Heart left ventricle (tissue), 13 donors: ENCODE measurements at regions not wholly inside any gene's neighbourhood (a gene's known extent, or its start where the extent isn't known, plus 50 kb on each side); places are given as distances from the start of the nearest gene placed in this dataset.

Source experiments
- CTCF ChIP-seq, 12 donors: fragments of 200-600 bp; sonication (generic) in 4 of 12; IDR thresholded peaks; one replicate each; pipeline versions ENCODE4 v1.5.0 to v1.8.0; 2018 to 2022; ENCODE audit warnings: antibody characterized with exemption in 12 of 12, mild to moderate bottlenecking in 5 of 12
- POLR2A ChIP-seq, 2 donors: fragments of 450-650 bp; IDR thresholded peaks; one replicate each; pipeline ENCODE4 v1.6.1; 2017; ENCODE audit warnings: antibody characterized with exemption in 2 of 2, mild to moderate bottlenecking in 2 of 2, moderate library complexity in 2 of 2
- donor health status: ischemic (EF 13 %, LVEDD 7.1; RV severe dilation, severe dysfunction).
- donor health status: DM: no; HTN: yes; CAD: no.
- donor health status: DM: no; HTN: no; CAD: no.
- donor health status: ischemic (EF 25% LVEDD 6.9; RV normal size, moderate dysfunction).
- donor health status: ischemic (EF 25% LVEDD 5.7; RV mildly dilated, moderate dysfunction).
- donor health status: ischemic (EF 35%, LVEDD 5.7; RV mildly dilated, moderate dysfunction).
- donor health status: nonischemic (EF 11% LVEDD 7.7; RV severe dilation, severe dysfunction).
- donor health status: DM: yes; HTN: yes; CAD: no.
- donor health status: PGD.
- donor health status: ischemic (EF 29% LVEDD 5.4; RV normal size, mild dysfunction).
- donor health status: nonischemic (EF 23%, LVEDD 6.1; RV moderate dilation, normal function).

GRCh38 chr13:81565849-81566248 lies 1224.9 kb upstream of the SPRY2 start:
- TF ChIP-seq CTCF (IDR thresholded peaks at IDR 0.05) (no peak), POLR2A (IDR thresholded peaks at IDR 0.05) (no peak)
